ENCODE measurements at regions not wholly inside any gene's neighbourhood (a gene's known extent, or its start where the extent isn't known, plus 50 kb on each side); places are given as distances from the start of the nearest gene placed in this dataset.

GRCh38 chr2:10971161-10971887 lies 59.6 kb downstream of the KCNF1 start (continued):
- TF ChIP-seq ZNF462 (CRISPR knock-in tag; IDR thresholded peaks at IDR 0.05), result no peak
- no peak for TF ChIP-seq EZH2 (IDR thresholded peaks at IDR 0.05; ENCODE audit: low read depth, unreplicated experiment)
- TF ChIP-seq REST (IDR thresholded peaks at IDR 0.05; ENCODE audit: unreplicated experiment), result no peak
- TF ChIP-seq NANOG (IDR thresholded peaks at IDR 0.05; ENCODE audit: borderline replicate concordance), result no peak
- no peak for TF ChIP-seq ZNF331 (CRISPR knock-in tag; IDR thresholded peaks at IDR 0.05; ENCODE audit: low read depth)
- no peak for TF ChIP-seq ZNF114 (CRISPR knock-in tag; IDR thresholded peaks at IDR 0.05)

Measured in GM23338 (cell line).